ENCODE measurements at regions not wholly inside any gene's neighbourhood (a gene's known extent, or its start where the extent isn't known, plus 50 kb on each side); places are given as distances from the start of the nearest gene placed in this dataset.

DNA sequence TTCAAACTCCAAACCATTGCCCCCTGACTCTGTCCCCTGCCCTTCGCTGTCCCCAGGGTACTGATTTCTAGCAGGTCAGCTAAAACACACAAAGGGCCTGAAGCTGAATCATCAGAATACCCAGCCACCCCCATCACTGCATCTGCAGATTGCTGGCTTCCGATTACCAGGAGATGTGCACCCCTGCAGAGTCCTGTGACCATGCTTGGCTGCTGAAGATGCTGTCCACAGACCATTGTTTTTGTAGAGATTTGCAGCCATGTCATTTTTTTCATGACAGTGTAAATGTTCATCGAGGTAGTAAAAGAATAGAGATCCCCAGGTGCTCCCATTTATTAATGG lies 463.3 kb downstream of the STK39 start:
- no peak for TF ChIP-seq EZH2 (IDR thresholded peaks at IDR 0.05)
- no peak for TF ChIP-seq POLR2AphosphoS5 (IDR thresholded peaks at IDR 0.05; ENCODE audit: borderline replicate concordance, low read depth, low read length)
